PC-9 (cell line): ENCODE measurements at regions not wholly inside any gene's neighbourhood (a gene's known extent, or its start where the extent isn't known, plus 50 kb on each side); places are given as distances from the start of the nearest gene placed in this dataset.
"Not testable (repeated sequence)": the region's sequence is repeated elsewhere in the genome, so short reads cannot be mapped to it uniquely, and the experiment has no call there.

Experiments used
- CTCF ChIP-seq: fragments of 200-600 bp; sonication (generic); conservative IDR thresholded peaks from 2 replicates; pipeline ENCODE4 v1.6.1; 2017; ENCODE audit warnings: mixed run types, antibody characterized with exemption, mild to moderate bottlenecking, moderate library complexity
- EZH2 ChIP-seq: fragments of 200-600 bp; sonication (generic); IDR thresholded peaks from 2 replicates; pipeline ENCODE4 v1.8.0; 2017; ENCODE audit warnings: antibody characterized with exemption, low read depth

DNA sequence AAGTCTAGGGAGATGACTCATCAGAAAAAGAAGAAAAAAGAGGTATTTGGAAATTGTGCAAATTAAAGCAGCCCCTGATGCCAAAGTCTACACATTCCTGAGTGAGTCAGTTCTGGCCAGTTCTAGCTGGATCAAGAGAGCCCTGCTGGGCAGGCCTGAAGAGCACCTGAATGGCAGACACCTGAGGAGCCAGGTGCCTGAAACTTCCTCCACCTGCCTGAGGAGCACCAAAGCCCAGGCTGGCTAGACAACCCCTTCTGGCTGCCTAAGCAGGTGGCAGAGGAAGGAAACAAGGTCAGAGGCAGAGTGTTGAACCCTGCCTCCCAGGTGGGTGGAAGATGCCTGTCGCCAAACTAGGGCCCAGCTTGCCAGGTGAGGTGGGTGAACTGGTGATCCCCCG, 101.0 kb downstream of the LIMS4 start:
- TF ChIP-seq CTCF, EZH2: not testable (repeated sequence)
